ENCODE measurements at regions not wholly inside any gene's neighbourhood (a gene's known extent, or its start where the extent isn't known, plus 50 kb on each side); places are given as distances from the start of the nearest gene placed in this dataset.

- intact Hi-C loops (cut with micrococcal nuclease) = no loop called here
- CTCF ChIA-PET = no interaction called here
These were observed 567.6 kb upstream of the ARPP21 start for GRCh38 chr3:35071772-35072171.

DNA sequence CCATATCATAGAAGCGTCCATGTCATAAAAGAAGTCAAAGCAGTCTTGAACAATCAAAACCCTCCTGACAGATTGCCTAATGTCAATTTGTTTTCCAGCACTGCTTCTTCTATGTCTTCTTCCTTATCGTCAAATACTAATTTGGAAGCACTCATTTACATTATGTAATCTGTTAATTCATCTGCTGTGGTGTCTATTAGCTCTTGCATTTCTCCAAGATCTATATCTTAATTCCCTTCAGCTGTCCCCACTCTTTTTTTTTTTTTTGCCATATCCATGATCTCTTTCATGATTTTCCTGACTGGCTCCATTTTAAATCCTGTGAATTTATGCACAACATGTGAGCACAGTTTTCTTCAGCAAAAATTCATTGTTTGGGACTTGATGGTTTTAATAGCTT lies 560.5 kb upstream of the ARPP21 start:
- DNase-seq (no peak), ATAC-seq (ENCODE audit: low read depth) (no peak)
- CTCF ChIA-PET = no interaction called here
- Mint-ChIP-seq H3K36me3 (ENCODE audit: low read depth) (no peaks in the 10 kb centered on the region), H3K9me3 (no peaks in the 10 kb centered on the region), H3K4me3 (no peak overlapping the region), H3K27ac (no peak overlapping the region), H3K4me1 (no peaks in the 10 kb centered on the region), H3K27me3 (no peaks in the 10 kb centered on the region)
- no peak for TF ChIP-seq CTCF (IDR thresholded peaks at IDR 0.05)
- intact Hi-C loops (cut with micrococcal nuclease) = no loop called here
- POLR2A ChIA-PET = no interaction called here

More at GRCh38 chr3:35071772-35072171, 567.6 kb upstream of the ARPP21 start:
- H3K36me3 Mint-ChIP-seq (ENCODE audit: low read depth) = no peaks in the 10 kb centered on the region
- ATAC-seq (ENCODE audit: low read depth) (no peak), DNase-seq (no peak)
- no peak overlapping the region for H3K4me3 Mint-ChIP-seq
- no peaks in the 10 kb centered on the region for H3K27me3 Mint-ChIP-seq
- no peak overlapping the region for H3K27ac Mint-ChIP-seq
- no peak for TF ChIP-seq CTCF (IDR thresholded peaks at IDR 0.05)
- H3K4me1 Mint-ChIP-seq = no peaks in the 10 kb centered on the region
- no peaks in the 10 kb centered on the region for H3K9me3 Mint-ChIP-seq
- POLR2A ChIA-PET = no interaction called here

GRCh38 chr3:35079403-35079802 lies 559.9 kb upstream of the ARPP21 start:
- ChIA-PET POLR2A (no interaction called here), CTCF (no interaction called here)
- no peaks in the 10 kb centered on the region for H3K27me3 Mint-ChIP-seq
- DNase-seq = no peak
- intact Hi-C loops (cut with micrococcal nuclease) = no loop called here
- H3K27ac Mint-ChIP-seq = no peak overlapping the region
- H3K4me3 Mint-ChIP-seq = no peak overlapping the region
- no peaks in the 10 kb centered on the region for H3K36me3 Mint-ChIP-seq (ENCODE audit: low read depth)
- no peak for ATAC-seq (ENCODE audit: low read depth)
- TF ChIP-seq CTCF (IDR thresholded peaks at IDR 0.05) = no peak
- no peaks in the 10 kb centered on the region for H3K4me1 Mint-ChIP-seq
- H3K9me3 Mint-ChIP-seq = peaks cover 2% of the 10 kb centered on the region

DNA sequence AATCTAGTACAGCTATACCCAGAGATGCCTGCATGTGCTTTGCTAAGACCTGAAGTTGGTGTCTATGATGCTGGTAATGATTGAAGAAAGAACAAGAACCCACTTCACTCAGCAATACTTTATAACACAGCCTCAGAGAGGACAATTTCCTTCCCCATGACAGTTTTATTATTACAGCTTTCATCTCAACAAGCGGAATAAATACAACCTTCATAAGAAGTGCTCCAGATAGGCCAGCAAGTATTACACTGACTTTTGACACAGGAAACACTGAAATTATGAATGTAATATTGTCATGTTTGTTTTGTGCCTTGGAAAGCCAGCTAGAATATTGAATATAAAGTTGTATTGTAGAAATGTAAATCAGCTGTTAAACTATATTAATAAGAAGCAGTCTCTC lies 557.4 kb upstream of the ARPP21 start:
- Mint-ChIP-seq H3K4me1 (no peaks in the 10 kb centered on the region), H3K9me3 (peaks cover 2% of the 10 kb centered on the region), H3K36me3 (ENCODE audit: low read depth) (no peaks in the 10 kb centered on the region), H3K27ac (no peak overlapping the region), H3K27me3 (no peaks in the 10 kb centered on the region), H3K4me3 (no peak overlapping the region)
- no peak for ATAC-seq (ENCODE audit: low read depth)
- DNase-seq = no peak
- CTCF ChIA-PET = no interaction called here
- TF ChIP-seq CTCF (IDR thresholded peaks at IDR 0.05) = no peak
- intact Hi-C loops (cut with micrococcal nuclease) = no loop called here
- POLR2A ChIA-PET = no interaction called here

DNA sequence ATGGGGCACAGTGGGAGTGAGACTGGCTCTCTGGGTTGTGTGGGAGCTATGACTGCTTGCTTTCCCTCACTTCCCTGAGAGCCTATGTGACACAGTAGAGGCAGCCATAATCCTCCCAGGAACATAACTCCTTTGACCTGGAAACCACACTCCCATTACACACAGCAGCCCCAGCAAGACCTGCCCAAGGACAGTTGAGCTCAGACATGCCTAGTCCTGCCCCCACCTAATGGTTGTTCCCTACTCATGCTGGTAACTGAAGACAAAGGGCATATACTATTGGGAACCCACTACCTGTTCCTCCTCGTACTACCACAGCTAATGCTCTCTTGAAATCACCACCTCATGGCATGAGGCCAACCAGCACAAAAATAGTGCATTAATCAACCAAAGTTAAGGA lies 550.4 kb upstream of the ARPP21 start:
- H3K27me3 Mint-ChIP-seq = no peaks in the 10 kb centered on the region
- intact Hi-C loops (cut with micrococcal nuclease) = no loop called here
- POLR2A ChIA-PET = no interaction called here

More for the DNA sequence above, 550.4 kb upstream of the ARPP21 start:
- no peak for TF ChIP-seq CTCF (IDR thresholded peaks at IDR 0.05)
- no peak for ATAC-seq (ENCODE audit: low read depth)
- H3K27ac Mint-ChIP-seq = no peak overlapping the region
- H3K9me3 Mint-ChIP-seq = peaks cover 16% of the 10 kb centered on the region
- DNase-seq = no peak
- no peaks in the 10 kb centered on the region for H3K4me1 Mint-ChIP-seq
- H3K36me3 Mint-ChIP-seq (ENCODE audit: low read depth) = no peaks in the 10 kb centered on the region
- CTCF ChIA-PET = no interaction called here
- no peak overlapping the region for H3K4me3 Mint-ChIP-seq

Measured in activated B cell treated with CpG ODN at 0.5 μM for 24 hours (primary cell).